ENCODE measurements at regions not wholly inside any gene's neighbourhood (a gene's known extent, or its start where the extent isn't known, plus 50 kb on each side); places are given as distances from the start of the nearest gene placed in this dataset.

GRCh38 chr12:125515887-125516286 lies 450.7 kb downstream of the AACS start:
- no peak for TF ChIP-seq CTCF (IDR thresholded peaks at IDR 0.05; ENCODE audit: poor library complexity, severe bottlenecking)
- no peak for TF ChIP-seq EP300 (conservative IDR thresholded peaks at IDR 0.05; ENCODE audit: poor library complexity, severe bottlenecking)
- TF ChIP-seq EZH2 (IDR thresholded peaks at IDR 0.05; ENCODE audit: borderline replicate concordance, insufficient read depth, low read length, poor library complexity, severe bottlenecking): no peak
- no peak for TF ChIP-seq POLR2AphosphoS5 (IDR thresholded peaks at IDR 0.05)
- no peak for TF ChIP-seq REST (IDR thresholded peaks at IDR 0.05; ENCODE audit: borderline replicate concordance)
